H9 (cell line): ENCODE measurements at regions not wholly inside any gene's neighbourhood (a gene's known extent, or its start where the extent isn't known, plus 50 kb on each side); places are given as distances from the start of the nearest gene placed in this dataset.
A peak's percentile ranks its signal among the peaks of the same experiment; 100 is the strongest.

Source experiments
- DNase-seq: peaks from one replicate; pipeline ENCODE4 v3.0.0-alpha.2; 2017
- H2AFZ ChIP-seq: one replicate; pipeline ENCODE4 v1.6.1; 2013; ENCODE audit warnings: mild to moderate bottlenecking, low read length, control low read depth, moderate library complexity
- H2AK5ac ChIP-seq: 2 replicates; pipeline ENCODE4 v1.6.1; 2013; ENCODE audit warnings: low read length, control low read depth, mixed read lengths; ENCODE audit not compliant: insufficient read length
- H2BK120ac ChIP-seq: one replicate; pipeline ENCODE4 v1.6.1; 2013; ENCODE audit warnings: low read depth, mild to moderate bottlenecking, low read length, control low read depth, inconsistent platforms; ENCODE audit not compliant: poor library complexity, severe bottlenecking
- H2BK12ac ChIP-seq: 2 replicates; pipeline ENCODE4 v1.6.1; 2013; ENCODE audit warnings: low read length, control low read depth, mixed read lengths, low read depth; ENCODE audit not compliant: insufficient read length
- H2BK15ac ChIP-seq: 2 replicates; pipeline ENCODE4 v1.6.1; 2013; ENCODE audit warnings: low read depth, low read length, control low read depth
- H2BK20ac ChIP-seq: one replicate; pipeline ENCODE4 v1.6.1; 2013; ENCODE audit warnings: low read depth, mild to moderate bottlenecking, low read length, control low read depth, inconsistent platforms; ENCODE audit not compliant: poor library complexity, severe bottlenecking
- H2BK5ac ChIP-seq: 2 replicates; pipeline ENCODE4 v1.6.1; 2013; ENCODE audit warnings: low read length, control low read depth, mixed read lengths; ENCODE audit not compliant: insufficient read length
- H3K14ac ChIP-seq: 2 replicates; pipeline ENCODE4 v1.6.1; 2013; ENCODE audit warnings: low read length, control low read depth; ENCODE audit not compliant: insufficient read depth
- H3K18ac ChIP-seq: 2 replicates; pipeline ENCODE4 v1.6.1; 2013; ENCODE audit warnings: low read depth, mild to moderate bottlenecking, mixed read lengths, low read length, control low read depth; ENCODE audit not compliant: insufficient read length
- H3K23ac ChIP-seq: 2 replicates; pipeline ENCODE4 v1.6.1; 2013; ENCODE audit warnings: low read length, control low read depth, mixed read lengths, low read depth; ENCODE audit not compliant: insufficient read length
- H3K23me2 ChIP-seq: 2 replicates; pipeline ENCODE4 v1.6.1; 2013; ENCODE audit warnings: low read depth, mild to moderate bottlenecking, mixed read lengths, low read length, control low read depth; ENCODE audit not compliant: insufficient read length, poor library complexity, severe bottlenecking
- H3K27ac ChIP-seq: 2 replicates; pipeline ENCODE4 v1.5.1; 2013; ENCODE audit warnings: low read length, control low read depth, mixed read lengths, low read depth; ENCODE audit not compliant: insufficient read length
- H3K27me3 ChIP-seq: 2 replicates; pipeline ENCODE4 v1.6.1; 2013; ENCODE audit warnings: low read length, control low read depth, inconsistent platforms; ENCODE audit not compliant: insufficient read depth
- H3K4ac ChIP-seq: 2 replicates; pipeline ENCODE4 v1.6.1; 2013; ENCODE audit warnings: low read depth, mild to moderate bottlenecking, control low read depth, inconsistent platforms, low read length, moderate library complexity
- H3K4me1 ChIP-seq: 2 replicates; pipeline ENCODE4 v1.6.1; 2013; ENCODE audit warnings: low read length, control low read depth, inconsistent platforms; ENCODE audit not compliant: insufficient read depth
- H3K4me2 ChIP-seq: 2 replicates; pipeline ENCODE4 v1.6.1; 2013; ENCODE audit warnings: low read length, control low read depth, mixed read lengths; ENCODE audit not compliant: insufficient read length, insufficient read depth
- H3K56ac ChIP-seq: 2 replicates; pipeline ENCODE4 v1.6.1; 2013; ENCODE audit warnings: low read depth, mild to moderate bottlenecking, mixed read lengths, low read length, control low read depth; ENCODE audit not compliant: insufficient read length
- H3K79me1 ChIP-seq: 2 replicates; pipeline ENCODE4 v1.6.1; 2013; ENCODE audit warnings: low read depth, mild to moderate bottlenecking, moderate library complexity, low read length, control low read depth, inconsistent platforms; ENCODE audit not compliant: insufficient read depth, poor library complexity, severe bottlenecking
- H3K79me2 ChIP-seq: 2 replicates; pipeline ENCODE4 v1.6.1; 2013; ENCODE audit warnings: low read length, control low read depth, inconsistent platforms; ENCODE audit not compliant: insufficient read depth
- H3K9ac ChIP-seq: 2 replicates; pipeline ENCODE4 v1.6.1; 2013; ENCODE audit warnings: low read length, control low read depth, mixed read lengths; ENCODE audit not compliant: insufficient read length; ENCODE audit errors: extremely low read depth
- H3K9me3 ChIP-seq: one replicate; pipeline ENCODE4 v1.6.1; 2013; ENCODE audit warnings: low read depth, low read length, inconsistent platforms; ENCODE audit not compliant: control insufficient read depth
- H3T11ph ChIP-seq: one replicate; pipeline ENCODE4 v1.6.1; 2013; ENCODE audit warnings: mild to moderate bottlenecking, low read length, control low read depth, inconsistent platforms
- H4K20me1 ChIP-seq: one replicate; pipeline ENCODE4 v1.6.1; 2013; ENCODE audit not compliant: control insufficient read depth, insufficient read length, insufficient read depth
- H4K5ac ChIP-seq: 2 replicates; pipeline ENCODE4 v1.6.1; 2013; ENCODE audit warnings: low read depth, mild to moderate bottlenecking, mixed read lengths, low read length, control low read depth; ENCODE audit not compliant: insufficient read length
- H4K8ac ChIP-seq: replicated peaks from 2 replicates; pipeline ENCODE4 v1.6.1; 2013; ENCODE audit warnings: low read length, control low read depth, mixed read lengths, low read depth; ENCODE audit not compliant: insufficient read length
- H4K91ac ChIP-seq: 2 replicates; pipeline ENCODE4 v1.6.1; 2013; ENCODE audit warnings: low read depth, mild to moderate bottlenecking, moderate library complexity, mixed read lengths, low read length, control low read depth; ENCODE audit not compliant: insufficient read length
- H3K27ac Mint-ChIP-seq, 3 experiments: 2 replicates in 2 of 3; 3 replicates in 1 of 3; pipeline ENCODE4 v1.8.0; 2020 to 2021; ENCODE audit warnings: mixed read lengths in 3 of 3, mild to moderate bottlenecking in 1 of 3, moderate library complexity in 1 of 3
- H3K27me3 Mint-ChIP-seq: 2 replicates; pipeline ENCODE4 v1.8.0; 2021; ENCODE audit warnings: low read depth, mild to moderate bottlenecking, moderate library complexity, mixed read lengths
- H3K36me3 Mint-ChIP-seq, 3 experiments: 2 replicates in 2 of 3; 3 replicates in 1 of 3; pipeline ENCODE4 v1.8.0; 2020 to 2021; ENCODE audit warnings: low read depth in 3 of 3, mixed read lengths in 3 of 3; ENCODE audit not compliant: insufficient read depth in 1 of 3
- H3K4me1 Mint-ChIP-seq, 2 experiments: 2 replicates each; pipeline ENCODE4 v1.8.0; 2020; ENCODE audit warnings: mixed read lengths in 2 of 2
- H3K4me3 Mint-ChIP-seq, 2 experiments: 2 replicates in 1 of 2; 3 replicates in 1 of 2; pipeline ENCODE4 v1.8.0; 2020 to 2021; ENCODE audit warnings: mild to moderate bottlenecking in 2 of 2, mixed read lengths in 2 of 2, moderate library complexity in 1 of 2
- H3K9me3 Mint-ChIP-seq, 2 experiments: 2 replicates in 1 of 2; 3 replicates in 1 of 2; pipeline ENCODE4 v1.8.0; 2020; ENCODE audit warnings: mild to moderate bottlenecking in 2 of 2, mixed read lengths in 2 of 2, moderate library complexity in 1 of 2
- WGBS: extraction: QIAGEN DNeasy Blood & Tissue Kit; methylation state at CpG from one replicate; pipeline ENCODE4 v1.1.7; 2013; ENCODE audit warnings: missing lambda C conversion rate, low lambda C conversion rate, mixed read lengths; ENCODE audit not compliant: insufficient read length; ENCODE audit errors: extremely low coverage; 5-methylcytosine and 5-hydroxymethylcytosine counted together
- TF ChIP-seq, protein P1 (sequence below): fragments of 200-600 bp; sonication (generic); conservative IDR thresholded peaks from 3 replicates; pipeline ENCODE4 v1.8.0; 2021; ENCODE audit warnings: antibody characterized with exemption, mild to moderate bottlenecking

DNA sequence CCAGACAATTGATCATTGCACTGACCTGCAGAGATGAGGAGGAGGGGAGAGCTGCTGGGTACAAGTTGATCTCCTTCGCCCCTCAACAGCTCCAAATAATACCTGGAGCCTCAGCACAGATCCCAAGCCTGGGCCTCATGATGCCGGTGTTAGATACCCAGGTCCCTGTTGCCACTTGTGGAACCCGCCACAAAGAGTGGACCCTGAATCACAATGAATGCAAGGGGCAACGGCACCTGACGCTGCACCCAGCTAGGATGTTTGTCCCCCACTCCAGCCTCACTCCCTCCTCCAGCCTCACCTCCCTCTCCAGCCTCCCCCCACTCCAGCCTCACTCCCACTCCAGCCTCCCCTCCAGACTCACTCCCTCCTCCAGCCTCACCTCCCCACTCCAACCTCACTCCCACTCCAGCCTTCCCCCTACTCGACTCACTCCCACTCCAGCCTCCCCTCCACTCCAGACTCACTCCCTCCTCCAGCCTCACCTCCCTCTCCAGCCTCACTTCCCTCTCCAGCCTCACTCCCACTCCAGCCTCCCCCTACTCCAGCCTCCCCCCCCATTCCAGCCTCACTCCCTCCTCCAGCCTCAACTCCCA, 879.0 kb downstream of the BRD1 start:
- H2AFZ ChIP-seq = no peak overlapping the region
- no peak overlapping the region for H4K5ac ChIP-seq
- no peak overlapping the region for H2BK12ac ChIP-seq
- no peak overlapping the region for H3K4me2 ChIP-seq
- H3K23ac ChIP-seq = no peak overlapping the region
- Mint-ChIP-seq H3K9me3 (no peaks in the 10 kb centered on the region; a peak in 2 of 5 replicates), H3K4me1 (peaks cover 0 to 6% of the 10 kb centered on the region in 2 experiments; a peak in 1 of 4 replicates), H3K36me3 (peaks cover 0 to 4% (median 0%) of the 10 kb centered on the region in 3 experiments; a peak in 1 of 7 replicates), H3K27ac (no peak overlapping the region), H3K27me3 (peaks cover 32% of the 10 kb centered on the region), H3K4me3 (no peak overlapping the region)
- no peaks in the 10 kb centered on the region for H4K20me1 ChIP-seq
- no peaks in the 10 kb centered on the region for H3K79me1 ChIP-seq
- no peaks in the 10 kb centered on the region for H3K9me3 ChIP-seq
- no peak overlapping the region for H3K18ac ChIP-seq
- no peak overlapping the region; the same call in 1 of the 2 replicates for H3K14ac ChIP-seq
- H3K79me2 ChIP-seq = no peaks in the 10 kb centered on the region
- H3K27ac ChIP-seq = no peak overlapping the region
- no peak overlapping the region for H2BK15ac ChIP-seq
- no peak overlapping the region for H3T11ph ChIP-seq
- H4K91ac ChIP-seq = no peak overlapping the region
- H2BK5ac ChIP-seq = no peak overlapping the region
- H2AK5ac ChIP-seq = no peak overlapping the region
- H2BK20ac ChIP-seq = no peak overlapping the region
- TF ChIP-seq, protein P1, sequence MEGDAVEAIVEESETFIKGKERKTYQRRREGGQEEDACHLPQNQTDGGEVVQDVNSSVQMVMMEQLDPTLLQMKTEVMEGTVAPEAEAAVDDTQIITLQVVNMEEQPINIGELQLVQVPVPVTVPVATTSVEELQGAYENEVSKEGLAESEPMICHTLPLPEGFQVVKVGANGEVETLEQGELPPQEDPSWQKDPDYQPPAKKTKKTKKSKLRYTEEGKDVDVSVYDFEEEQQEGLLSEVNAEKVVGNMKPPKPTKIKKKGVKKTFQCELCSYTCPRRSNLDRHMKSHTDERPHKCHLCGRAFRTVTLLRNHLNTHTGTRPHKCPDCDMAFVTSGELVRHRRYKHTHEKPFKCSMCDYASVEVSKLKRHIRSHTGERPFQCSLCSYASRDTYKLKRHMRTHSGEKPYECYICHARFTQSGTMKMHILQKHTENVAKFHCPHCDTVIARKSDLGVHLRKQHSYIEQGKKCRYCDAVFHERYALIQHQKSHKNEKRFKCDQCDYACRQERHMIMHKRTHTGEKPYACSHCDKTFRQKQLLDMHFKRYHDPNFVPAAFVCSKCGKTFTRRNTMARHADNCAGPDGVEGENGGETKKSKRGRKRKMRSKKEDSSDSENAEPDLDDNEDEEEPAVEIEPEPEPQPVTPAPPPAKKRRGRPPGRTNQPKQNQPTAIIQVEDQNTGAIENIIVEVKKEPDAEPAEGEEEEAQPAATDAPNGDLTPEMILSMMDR = no peak
- no peaks in the 10 kb centered on the region for H3K27me3 ChIP-seq
- no CpG with 5 or more reads among the region's 6 CpGs for WGBS
- H3K23me2 ChIP-seq = no peaks in the 10 kb centered on the region
- H2BK120ac ChIP-seq = no peak overlapping the region
- peak; percentile 13 for DNase-seq
- no peak overlapping the region for H3K9ac ChIP-seq
- no peaks in the 10 kb centered on the region for H3K4me1 ChIP-seq
- no peak overlapping the region for H3K4ac ChIP-seq
- no peak overlapping the region for H3K56ac ChIP-seq
- H4K8ac ChIP-seq = no peak overlapping the region
